Activated T-cell treated with anti-CD3 and anti-CD28 coated beads for 48 hours (primary cell): ENCODE measurements at regions not wholly inside any gene's neighbourhood (a gene's known extent, or its start where the extent isn't known, plus 50 kb on each side); places are given as distances from the start of the nearest gene placed in this dataset.
"Not testable (repeated sequence)": the region's sequence is repeated elsewhere in the genome, so short reads cannot be mapped to it uniquely, and the experiment has no call there.

ENCODE experiments used
- DNase-seq: peaks from one replicate; pipeline ENCODE4 v3.0.0-alpha.2; 2020; ENCODE audit warnings: low read depth

DNA sequence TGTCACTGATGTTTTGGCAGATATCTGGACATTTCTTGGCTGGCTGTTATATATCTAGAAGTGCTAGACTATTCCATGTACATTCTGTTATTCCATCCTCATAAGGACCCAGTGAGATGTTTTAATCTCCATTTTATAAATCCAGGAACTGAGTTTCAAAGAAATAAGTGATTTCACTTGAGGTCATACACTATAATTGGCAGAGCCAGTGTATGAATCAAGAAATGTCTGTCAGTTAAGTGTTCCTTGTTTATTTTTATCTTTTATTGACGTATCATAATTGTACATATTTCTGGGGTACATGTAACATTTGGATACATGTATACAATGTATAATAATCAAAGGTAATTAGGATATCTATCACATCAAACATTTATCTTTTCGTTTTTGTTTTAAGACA is 338.3 kb upstream of the KLF4 start:
- no peak for DNase-seq

DNA sequence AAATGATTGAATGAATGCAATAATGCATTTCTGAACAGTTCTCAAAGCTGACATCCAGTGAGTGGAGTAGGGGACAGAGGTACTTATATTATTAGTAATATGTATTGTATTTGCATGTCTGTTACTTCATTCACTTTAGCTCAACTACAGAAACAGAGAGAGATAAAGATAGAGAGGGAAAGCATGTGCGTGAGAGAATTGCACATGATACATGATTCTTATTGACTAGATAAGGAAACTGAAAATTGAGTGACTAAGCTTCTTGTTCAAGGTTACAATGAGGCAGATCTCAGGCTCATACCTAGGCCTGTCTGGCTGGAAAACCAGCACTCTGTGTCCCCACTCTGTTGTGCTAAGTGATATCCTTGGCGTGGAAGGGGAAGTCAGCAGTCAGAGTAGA is 337.7 kb upstream of the KLF4 start:
- DNase-seq, result no peak

DNA sequence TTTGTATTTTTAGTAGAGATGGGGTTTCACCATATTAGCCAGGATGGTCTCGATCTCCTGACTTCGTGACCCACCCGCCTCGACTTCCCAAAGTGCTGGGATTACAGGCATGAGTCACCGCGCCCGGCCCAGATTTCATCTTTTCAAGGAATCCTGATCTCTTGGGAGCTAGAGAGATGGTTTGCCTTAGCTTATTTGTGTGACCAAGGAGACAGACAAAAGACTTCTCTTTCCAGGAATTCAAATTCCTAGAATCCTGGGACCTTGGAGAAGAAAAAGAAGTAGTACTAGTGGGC is 337.1 kb upstream of the KLF4 start:
- DNase-seq, result not testable (repeated sequence)

GRCh38 chr9:107824556-107824955 is 335.0 kb upstream of the KLF4 start:
- no peak for DNase-seq

DNA sequence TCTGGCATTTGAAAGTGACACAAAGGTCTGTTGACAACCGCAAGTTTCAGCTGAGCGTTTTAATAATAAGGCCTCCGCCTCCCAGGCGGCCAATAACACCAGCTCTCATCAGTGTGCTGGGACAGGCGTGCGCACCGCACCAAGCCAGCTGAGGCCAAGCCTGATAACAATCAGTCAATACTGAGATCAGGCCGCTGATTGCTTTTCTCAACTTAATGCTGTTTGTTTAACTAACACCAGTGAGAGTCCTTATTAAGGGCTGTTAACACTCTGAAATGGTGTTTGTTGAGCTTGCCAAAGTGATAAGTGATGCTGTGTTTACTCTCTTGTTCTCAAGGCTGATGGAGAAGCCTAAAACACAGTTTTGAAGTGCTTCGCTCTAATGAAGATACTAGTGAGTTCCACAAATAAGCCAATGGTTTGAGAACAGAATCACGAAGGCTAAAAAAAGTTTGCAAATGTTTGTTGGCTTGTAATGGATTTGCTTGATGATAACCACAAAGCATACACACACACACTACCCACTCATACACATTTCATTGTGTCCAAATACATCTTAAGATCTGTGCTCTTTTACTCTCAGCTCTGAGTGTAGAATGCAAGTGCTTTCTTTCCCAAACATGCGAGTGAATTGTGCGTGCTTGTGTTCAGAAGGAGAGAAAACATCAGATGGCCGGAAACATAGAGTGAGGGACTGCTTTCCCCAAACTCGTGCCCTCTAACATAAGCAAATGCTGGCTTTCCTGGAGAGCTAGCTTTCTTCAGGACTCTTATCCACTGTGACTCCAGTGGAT is 330.4 kb upstream of the KLF4 start:
- DNase-seq, result no peak

GRCh38 chr9:107818503-107818829 is 328.9 kb upstream of the KLF4 start:
- DNase-seq, result not testable (repeated sequence)

DNA sequence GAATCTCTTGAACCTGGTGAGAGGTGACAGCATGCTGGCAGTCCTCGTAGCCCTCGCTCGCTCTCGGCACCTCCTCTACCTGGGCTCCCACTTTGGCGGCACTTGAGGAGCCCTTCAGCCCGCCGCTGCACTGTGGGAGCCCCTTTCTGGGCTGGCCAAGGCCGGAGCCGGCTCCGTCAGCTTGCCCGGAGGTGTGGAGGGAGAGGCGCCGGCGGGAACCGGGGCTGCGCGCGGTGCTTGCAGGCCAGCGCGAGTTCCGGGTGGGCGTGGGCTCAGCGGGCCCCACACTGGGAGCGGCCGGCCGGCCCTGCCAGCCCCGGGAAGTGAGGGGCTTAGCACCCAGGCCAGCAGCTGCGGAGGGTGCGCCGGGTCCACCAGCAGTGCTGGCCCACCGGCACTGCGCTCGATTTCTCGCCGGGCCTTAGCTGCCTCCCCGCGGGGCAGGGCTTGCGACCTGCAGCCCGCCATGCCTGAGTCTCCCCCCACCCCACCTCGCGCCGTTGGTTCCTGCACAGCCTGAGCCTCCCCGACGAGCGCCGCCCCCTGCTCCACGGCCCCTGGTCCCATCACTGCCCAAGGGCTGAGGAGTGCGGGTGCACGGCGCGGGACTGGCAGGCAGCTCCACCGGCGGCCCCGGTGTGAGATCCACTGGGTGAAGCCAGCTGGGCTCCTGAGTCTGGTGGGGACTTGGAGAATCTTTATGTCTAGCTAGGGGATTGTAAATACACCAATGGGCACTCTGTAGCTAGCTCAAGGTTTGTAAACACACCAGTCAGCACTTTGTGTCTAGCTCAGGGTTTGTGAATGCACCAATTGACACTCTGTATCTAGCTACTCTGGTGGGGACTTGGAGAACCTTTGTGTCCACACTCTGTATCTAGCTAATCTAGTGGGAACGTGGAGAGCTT is 328.3 kb upstream of the KLF4 start:
- DNase-seq, result not testable (repeated sequence)

DNA sequence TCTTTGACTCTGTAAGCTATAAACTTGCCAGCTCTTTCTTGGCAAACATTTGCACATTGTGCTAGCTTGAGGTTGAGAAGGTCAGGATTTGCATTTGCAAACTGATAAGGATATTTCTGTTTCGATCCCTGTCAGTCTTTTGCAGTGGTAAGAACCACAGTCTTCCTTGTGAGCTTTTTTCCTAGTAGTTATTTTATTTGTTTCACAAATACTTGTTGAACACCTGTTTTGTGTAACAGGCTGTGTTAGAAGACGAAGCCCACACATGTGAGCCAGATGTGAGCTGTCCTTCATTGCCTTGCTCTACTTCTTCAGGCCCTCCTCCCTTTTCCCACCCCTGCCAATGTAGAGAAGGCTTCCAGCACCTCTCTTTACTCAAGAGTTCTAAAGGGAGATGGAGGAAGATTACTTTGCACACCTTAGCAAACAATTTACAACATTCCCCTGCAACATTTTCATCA is 327.0 kb upstream of the KLF4 start:
- no peak for DNase-seq

GRCh38 chr9:107815782-107816560 is 326.4 kb upstream of the KLF4 start:
- DNase-seq, result no peak

DNA sequence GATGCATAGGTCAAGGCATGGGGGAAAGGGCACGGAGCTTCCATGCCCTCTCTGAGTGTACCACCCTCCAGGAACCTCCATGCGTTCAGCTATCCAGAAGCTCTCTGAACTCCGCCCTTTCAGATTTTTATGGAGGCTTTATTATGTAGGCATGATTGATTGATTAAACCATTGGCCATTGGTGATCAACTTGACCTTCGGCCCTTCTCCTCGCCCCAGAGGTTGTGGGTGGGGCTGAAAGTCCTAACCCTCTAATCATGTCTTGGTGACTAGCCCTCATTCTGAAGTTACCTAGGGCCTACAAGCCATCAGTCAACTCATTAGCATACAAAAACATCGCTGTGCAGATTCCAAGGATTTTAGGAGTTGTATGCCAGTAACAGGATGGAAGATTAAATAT is 323.7 kb upstream of the KLF4 start:
- no peak for DNase-seq

DNA sequence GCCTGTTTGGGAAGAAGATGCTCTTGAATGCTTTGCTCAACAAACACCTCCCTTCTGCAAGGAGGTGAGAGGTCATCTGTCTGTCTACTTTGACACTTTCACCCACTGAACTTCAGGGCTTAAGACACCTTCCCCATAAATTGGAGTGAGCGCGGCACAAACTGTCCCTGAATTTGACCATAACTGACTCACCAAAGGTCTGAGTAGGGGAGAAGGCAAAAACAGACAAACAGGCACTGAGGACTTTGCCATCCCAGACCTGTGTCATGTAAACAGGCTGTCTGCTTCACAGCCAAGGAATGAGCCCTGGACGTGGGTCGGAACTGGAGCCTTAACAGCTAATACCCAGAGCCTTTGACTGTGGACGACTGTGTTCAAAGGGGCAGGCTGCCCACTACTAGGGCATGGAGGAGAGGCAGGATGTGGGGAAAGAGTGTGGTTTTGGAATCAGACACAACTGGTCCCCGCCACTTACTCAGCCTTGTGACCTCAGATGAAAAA is 320.9 kb upstream of the KLF4 start:
- DNase-seq, result no peak

GRCh38 chr9:107809871-107810460 is 320.4 kb upstream of the KLF4 start:
- no peak for DNase-seq

- no peak for DNase-seq
Measured at GRCh38 chr9:107807183-107807582, 317.6 kb upstream of the KLF4 start.

DNA sequence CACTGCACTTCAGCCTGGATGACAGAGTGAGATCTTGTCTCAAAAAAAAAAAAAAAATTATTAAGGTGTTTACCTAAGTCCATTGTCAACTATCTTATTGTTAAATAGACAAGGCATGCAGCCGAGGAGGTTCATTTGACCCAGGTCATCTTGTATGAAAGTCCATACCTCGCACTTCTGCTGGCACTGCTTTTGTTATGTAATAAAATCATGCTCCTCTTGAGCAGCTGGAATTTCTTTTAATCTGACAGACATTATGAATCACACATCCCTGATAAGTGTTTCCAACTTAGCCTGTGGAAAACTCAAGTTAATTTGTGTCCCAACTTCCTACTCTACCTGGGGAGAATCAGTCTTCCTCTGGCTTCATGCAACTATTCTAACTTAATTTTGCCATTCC is 315.6 kb upstream of the KLF4 start:
- no peak for DNase-seq

DNA sequence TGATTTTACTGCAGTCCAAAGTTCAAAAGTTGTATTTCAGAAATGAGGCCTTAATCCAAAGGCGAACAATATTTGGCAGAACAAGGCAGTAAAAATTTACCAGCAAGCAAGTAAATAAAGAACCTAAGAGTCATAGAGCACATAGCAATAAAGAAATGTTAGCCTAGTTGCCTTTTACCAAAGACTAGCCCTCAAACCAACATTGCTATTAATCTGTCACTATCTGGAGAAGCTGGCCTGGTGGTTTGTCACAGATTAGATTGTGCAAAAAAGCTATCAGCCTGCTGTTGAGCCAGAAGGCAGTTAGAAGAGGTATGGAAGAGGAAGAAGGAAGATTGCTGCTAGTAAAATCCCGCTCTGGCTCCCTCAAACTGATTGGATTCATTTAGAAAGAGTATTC is 304.7 kb upstream of the KLF4 start:
- no peak for DNase-seq

GRCh38 chr9:107793541-107793940 is 304.0 kb upstream of the KLF4 start:
- DNase-seq, result no peak

DNA sequence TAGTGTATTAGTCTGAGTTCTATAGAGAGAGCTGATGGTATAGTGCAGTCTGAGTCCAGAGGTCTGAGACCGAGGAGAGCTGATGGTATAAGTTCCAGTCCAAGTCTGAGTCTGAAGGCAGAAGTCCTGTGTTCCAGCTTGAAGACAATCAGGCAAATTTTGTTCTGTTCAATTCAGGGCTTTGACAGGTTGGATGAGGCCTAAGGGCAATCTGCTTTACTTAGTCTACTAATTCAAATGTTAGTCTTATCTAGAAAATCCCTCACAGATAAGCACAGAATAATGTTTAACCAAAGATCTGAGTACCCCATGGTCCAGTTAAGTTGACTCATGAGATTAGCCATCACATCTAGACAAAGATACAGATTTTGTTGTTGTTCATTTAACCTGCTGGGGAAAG is 303.0 kb upstream of the KLF4 start:
- no peak for DNase-seq

DNA sequence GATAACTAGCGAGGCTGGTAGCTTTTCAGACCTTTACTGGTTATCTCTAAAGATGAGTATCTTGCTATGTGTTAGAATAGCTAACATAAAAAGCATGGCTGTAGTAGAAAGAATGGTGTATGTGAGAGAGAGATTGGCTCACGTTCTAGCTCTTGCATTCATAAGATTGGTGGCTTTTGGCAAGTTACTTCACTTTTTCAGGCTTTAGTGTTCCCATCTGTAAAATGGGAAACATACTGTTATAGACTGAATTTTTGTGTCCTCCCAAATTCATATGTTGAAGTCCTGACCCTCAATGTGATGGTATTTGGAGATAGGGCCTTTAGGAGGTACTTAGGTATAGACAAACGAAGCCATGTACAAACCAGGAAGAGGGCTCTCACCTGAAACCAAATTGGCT is 302.4 kb upstream of the KLF4 start:
- DNase-seq, result no peak

- DNase-seq, result no peak
Measured at GRCh38 chr9:107789001-107789700, 299.6 kb upstream of the KLF4 start.

GRCh38 chr9:107786561-107786960 is 297.0 kb upstream of the KLF4 start:
- DNase-seq, result no peak

DNA sequence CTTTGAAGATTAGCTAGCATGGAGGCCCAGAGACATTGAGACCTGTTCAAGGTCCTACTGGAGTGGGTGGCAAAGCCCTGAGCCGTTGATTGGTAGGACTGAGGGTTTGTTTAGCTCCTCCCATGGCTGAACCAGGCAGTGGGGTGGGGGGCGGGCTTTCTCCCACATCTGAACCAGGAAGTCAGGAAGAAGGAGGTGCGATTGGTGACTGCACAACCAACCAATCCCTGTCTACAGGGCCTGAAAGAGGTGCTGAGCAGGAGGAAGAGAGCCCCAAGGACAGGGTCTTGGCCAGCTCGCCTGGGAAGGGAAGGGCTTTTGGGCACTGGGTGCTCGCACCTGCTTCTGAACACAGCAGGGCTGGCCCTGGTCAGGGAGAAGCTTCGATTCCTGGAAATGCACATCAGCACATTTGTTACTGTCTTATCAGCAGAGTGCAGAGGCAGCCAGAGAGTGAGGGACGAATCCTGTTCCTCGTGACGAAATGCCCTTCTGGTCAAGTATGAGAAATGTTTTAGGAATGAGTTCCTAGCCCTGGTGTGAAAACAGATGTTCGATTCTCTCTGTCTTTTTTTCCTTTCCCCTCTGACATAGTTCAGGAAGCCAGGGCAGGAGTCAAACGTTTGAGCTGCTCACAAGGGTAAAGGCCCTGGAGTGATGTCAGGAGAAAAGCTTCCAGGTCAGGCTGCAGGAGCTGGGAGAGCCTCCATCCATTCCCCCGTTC is 294.8 kb upstream of the KLF4 start:
- no peak for DNase-seq
